Endometrium (tissue), 2 donors: ENCODE measurements at regions not wholly inside any gene's neighbourhood (a gene's known extent, or its start where the extent isn't known, plus 50 kb on each side); places are given as distances from the start of the nearest gene placed in this dataset.

Source experiments
- FAIRE-seq: peaks from 2 replicates; lab custom pipeline; 2012; peaks lifted over from hg19 to GRCh38; lab: Jason Lieb, UNC
- donor health status: control.
- donor health status: control.

- no peak for FAIRE-seq
Observed at GRCh38 chr4:152159773-152160172, 376.1 kb downstream of the FBXW7 start.

GRCh38 chr4:152158225-152158624 is 377.7 kb downstream of the FBXW7 start:
- no peak for FAIRE-seq

- no peak for FAIRE-seq
Observed at GRCh38 chr4:152157629-152158028, 378.3 kb downstream of the FBXW7 start.

GRCh38 chr4:152156442-152156841 is 379.4 kb downstream of the FBXW7 start:
- FAIRE-seq: no peak

- FAIRE-seq: no peak
Observed at GRCh38 chr4:152155070-152155469, 380.8 kb downstream of the FBXW7 start.

GRCh38 chr4:152154433-152154832 is 381.5 kb downstream of the FBXW7 start:
- FAIRE-seq: no peak

- FAIRE-seq: no peak
Observed at GRCh38 chr4:152153476-152154270, 382.2 kb downstream of the FBXW7 start.

- no peak for FAIRE-seq
Observed at GRCh38 chr4:152150214-152150613, 385.7 kb downstream of the FBXW7 start.

- no peak for FAIRE-seq
Observed at GRCh38 chr4:152149745-152150144, 386.1 kb downstream of the FBXW7 start.

GRCh38 chr4:152148057-152148456 is 387.2 kb upstream of the GATB start:
- FAIRE-seq: no peak

GRCh38 chr4:152146244-152146643 is 385.4 kb upstream of the GATB start:
- FAIRE-seq: no peak

- FAIRE-seq: no peak
Observed at GRCh38 chr4:152143806-152144205, 383.0 kb upstream of the GATB start.

- no peak for FAIRE-seq
Observed at GRCh38 chr4:152138451-152138850, 377.6 kb upstream of the GATB start.

GRCh38 chr4:152132776-152133175 is 372.0 kb upstream of the GATB start:
- no peak for FAIRE-seq

GRCh38 chr4:152128356-152128755 is 367.5 kb upstream of the GATB start:
- FAIRE-seq: no peak

GRCh38 chr4:152126238-152126637 is 365.4 kb upstream of the GATB start:
- FAIRE-seq: no peak

GRCh38 chr4:152118819-152119553 is 358.2 kb upstream of the GATB start:
- no peak for FAIRE-seq

GRCh38 chr4:152117933-152118507 is 357.2 kb upstream of the GATB start:
- FAIRE-seq: no peak

- no peak for FAIRE-seq
Observed at GRCh38 chr4:152117520-152117919, 356.7 kb upstream of the GATB start.

- FAIRE-seq: no peak
Observed at GRCh38 chr4:152117054-152117453, 356.2 kb upstream of the GATB start.

GRCh38 chr4:152115794-152116193 is 355.0 kb upstream of the GATB start:
- FAIRE-seq: no peak

- FAIRE-seq: no peak
Observed at GRCh38 chr4:152115118-152115517, 354.3 kb upstream of the GATB start.

- no peak for FAIRE-seq
Observed at GRCh38 chr4:152114562-152114961, 353.8 kb upstream of the GATB start.
